Fibroblast of skin of abdomen (primary cell): ENCODE measurements at regions not wholly inside any gene's neighbourhood (a gene's known extent, or its start where the extent isn't known, plus 50 kb on each side); places are given as distances from the start of the nearest gene placed in this dataset.
"Not testable (repeated sequence)": the region's sequence is repeated elsewhere in the genome, so short reads cannot be mapped to it uniquely, and the experiment has no call there.

Source experiments
- DNase-seq: peaks from one replicate; pipeline ENCODE4 v3.0.0-alpha.2; 2013

GRCh38 chr10:3659203-3659917 lies 125.6 kb downstream of the KLF6 start:
- no peak for DNase-seq

- DNase-seq = no peak
These were observed 126.2 kb downstream of the KLF6 start for GRCh38 chr10:3658766-3659165.

- DNase-seq = no peak
These were observed 128.8 kb downstream of the KLF6 start for GRCh38 chr10:3656214-3656613.

GRCh38 chr10:3655528-3655927 lies 129.5 kb downstream of the KLF6 start:
- DNase-seq = no peak

- no peak for DNase-seq
These were observed 130.0 kb downstream of the KLF6 start for GRCh38 chr10:3654980-3655379.

- peak; percentile 34 for DNase-seq
These were observed 130.5 kb downstream of the KLF6 start for GRCh38 chr10:3654496-3654895.

DNA sequence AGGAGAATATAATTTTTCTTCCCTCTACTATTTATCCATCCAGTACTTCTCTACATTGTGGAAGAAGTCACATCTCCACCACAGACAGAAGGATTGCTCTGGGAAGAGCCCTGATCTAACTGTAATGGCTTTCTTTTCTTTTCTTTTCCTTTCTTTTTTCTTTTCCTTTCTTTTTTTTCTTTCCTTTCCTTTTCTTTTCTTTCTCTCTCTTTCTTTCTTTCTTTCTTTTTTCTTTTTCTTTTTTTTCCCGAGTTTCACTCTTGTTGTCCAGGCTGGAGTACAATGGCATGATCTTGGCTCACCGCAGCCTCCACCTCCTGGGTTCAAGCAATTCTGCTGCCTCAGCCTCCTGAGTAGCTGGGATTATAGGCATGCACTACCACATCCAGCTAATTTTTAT lies 131.7 kb downstream of the KLF6 start:
- not testable (repeated sequence) for DNase-seq

GRCh38 chr10:3652886-3653285 lies 132.1 kb downstream of the KLF6 start:
- DNase-seq = peak; percentile 32

- DNase-seq = no peak
These were observed 132.9 kb downstream of the KLF6 start for GRCh38 chr10:3651969-3652653.

GRCh38 chr10:3648576-3648975 lies 136.4 kb downstream of the KLF6 start:
- DNase-seq = no peak

GRCh38 chr10:3648170-3648569 lies 136.8 kb downstream of the KLF6 start:
- no peak for DNase-seq

GRCh38 chr10:3647074-3647473 lies 137.9 kb downstream of the KLF6 start:
- no peak for DNase-seq

- DNase-seq = no peak
These were observed 139.6 kb downstream of the KLF6 start for GRCh38 chr10:3645406-3645805.

DNA sequence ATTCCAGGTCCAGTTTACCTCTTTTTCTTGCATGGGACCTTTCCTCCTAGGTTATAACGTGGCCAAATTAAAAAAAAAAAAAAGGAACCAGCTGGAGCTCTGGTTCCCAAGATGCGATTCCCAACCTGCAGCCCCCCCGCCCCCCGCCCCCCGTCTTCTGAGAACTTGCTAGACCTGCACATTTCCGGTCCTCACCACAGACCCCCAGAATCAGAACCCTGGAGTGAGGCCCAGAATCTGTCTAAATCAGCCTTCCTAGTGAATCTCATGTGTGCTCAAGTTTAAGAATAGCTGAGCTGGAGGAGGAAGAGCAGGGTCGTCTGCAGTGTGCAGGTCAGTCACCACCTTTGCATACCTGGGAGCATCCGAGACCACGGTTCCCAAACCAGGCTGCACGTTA lies 144.2 kb downstream of the KLF6 start:
- no peak for DNase-seq

GRCh38 chr10:3639546-3639945 lies 145.5 kb downstream of the KLF6 start:
- no peak for DNase-seq

- DNase-seq = peak; percentile 67
These were observed 148.4 kb downstream of the KLF6 start for GRCh38 chr10:3636356-3637181.

- no peak for DNase-seq
These were observed 149.3 kb downstream of the KLF6 start for GRCh38 chr10:3635697-3636096.

GRCh38 chr10:3635211-3635671 lies 149.8 kb downstream of the KLF6 start:
- peak; percentile 42 for DNase-seq

GRCh38 chr10:3634646-3635045 lies 150.4 kb downstream of the KLF6 start:
- DNase-seq = not testable (repeated sequence)

- DNase-seq = no peak
These were observed 153.2 kb downstream of the KLF6 start for GRCh38 chr10:3631701-3632330.

DNA sequence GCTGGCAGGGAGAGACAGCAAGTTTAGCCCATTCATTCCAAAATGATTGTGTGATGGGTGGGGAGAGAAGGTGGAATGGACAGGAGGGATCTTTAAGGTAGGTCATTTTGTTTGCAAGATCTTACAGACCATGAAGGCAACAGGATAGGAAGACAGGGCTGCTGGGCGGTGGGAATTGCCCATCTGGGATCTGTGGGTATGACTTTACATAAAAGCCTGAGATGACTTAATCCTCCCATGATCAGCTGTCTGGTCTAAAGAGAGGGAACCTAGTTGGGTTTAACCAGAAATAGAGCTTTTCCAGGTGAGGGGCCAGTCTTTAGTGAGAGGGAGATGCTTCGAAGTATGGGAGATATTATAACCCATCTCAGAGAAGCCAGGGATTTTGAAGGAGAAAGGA lies 153.7 kb downstream of the KLF6 start:
- no peak for DNase-seq

DNA sequence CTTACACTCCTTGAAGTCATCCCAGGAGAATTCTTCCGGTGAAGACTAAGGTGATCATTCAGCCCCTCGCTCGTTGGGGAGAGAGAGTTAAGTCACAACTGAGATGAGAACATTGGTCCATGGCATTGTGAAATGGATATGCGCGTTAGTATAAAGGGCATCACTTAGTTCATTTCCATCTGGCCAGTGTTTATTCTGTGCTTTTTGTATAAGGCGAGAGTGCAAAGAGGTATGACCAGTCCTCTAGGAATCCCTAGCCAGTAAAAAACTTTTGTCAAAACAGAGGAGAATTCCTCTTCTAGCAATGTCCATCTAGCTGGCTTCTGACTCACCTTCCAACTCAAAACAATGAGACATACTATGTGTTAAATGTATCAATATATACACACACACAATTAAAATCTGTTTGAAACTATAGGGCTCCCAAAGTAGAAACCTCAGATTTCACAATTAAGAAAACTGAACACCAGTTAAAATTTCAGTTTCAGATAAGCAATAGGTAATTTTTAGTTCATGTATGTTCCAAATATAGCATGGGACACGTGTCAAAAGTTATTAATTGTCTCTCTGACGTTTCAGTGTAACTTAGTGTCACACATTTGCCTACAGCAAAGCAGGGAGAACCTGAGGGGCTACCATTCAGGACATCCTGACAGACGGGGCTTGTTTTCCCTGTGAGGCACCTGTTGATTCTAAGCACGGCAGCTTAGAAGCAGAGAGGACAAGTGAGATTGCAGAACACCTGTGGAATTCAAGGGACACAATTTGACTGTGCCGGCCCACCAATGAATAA lies 158.9 kb downstream of the KLF6 start:
- DNase-seq = peak; percentile 50
